Peyer's patch (tissue), 4 donors: ENCODE measurements at regions not wholly inside any gene's neighbourhood (a gene's known extent, or its start where the extent isn't known, plus 50 kb on each side); places are given as distances from the start of the nearest gene placed in this dataset.

ENCODE experiments used
- DNase-seq, 3 donors: peaks; one replicate each; pipeline ENCODE4 v3.0.0-alpha.2; 2017 to 2019
- H3K27ac ChIP-seq, 4 donors: fragments of 200-600 bp; sonication (generic); one replicate each; pipeline ENCODE4 v1.5.1; 2016 to 2019
- H3K27me3 ChIP-seq, 2 donors: fragments of 200-600 bp; sonication (generic); one replicate each; pipeline ENCODE4 v1.5.1; 2019
- H3K36me3 ChIP-seq, 3 donors: fragments of 200-600 bp; sonication (generic); one replicate each; pipeline ENCODE4 v1.5.1; 2016 to 2019
- H3K4me1 ChIP-seq, 4 donors: fragments of 200-600 bp; sonication (generic); one replicate each; pipeline ENCODE4 v1.5.1; 2016 to 2019
- H3K4me3 ChIP-seq, 4 donors: fragments of 200-600 bp; sonication (generic); 1 replicate in 3 of 4; 2 replicates in 1 of 4; pipeline ENCODE4 v1.5.1; 2016 to 2019; ENCODE audit warnings: mild to moderate bottlenecking in 1 of 4
- H3K9me3 ChIP-seq, 4 donors: fragments of 200-600 bp; sonication (generic); one replicate each; pipeline ENCODE4 v1.5.1; 2016 to 2019; ENCODE audit warnings: mild to moderate bottlenecking in 1 of 4
- CTCF ChIP-seq, 6 experiments: fragments of 450-650 bp in 4 of 6; fragments of 200-600 bp in 2 of 6; sonication (generic) in 1 of 6; IDR thresholded peaks; one replicate each; pipeline ENCODE4 v1.5.1; 2017 to 2019; ENCODE audit warnings: antibody characterized with exemption in 6 of 6, mild to moderate bottlenecking in 3 of 6, moderate library complexity in 1 of 6
- POLR2A ChIP-seq, 2 donors: fragments of 450-650 bp; IDR thresholded peaks; one replicate each; pipeline ENCODE4 v1.5.1; 2017; ENCODE audit warnings: antibody characterized with exemption in 2 of 2, mild to moderate bottlenecking in 2 of 2, moderate library complexity in 2 of 2

DNA sequence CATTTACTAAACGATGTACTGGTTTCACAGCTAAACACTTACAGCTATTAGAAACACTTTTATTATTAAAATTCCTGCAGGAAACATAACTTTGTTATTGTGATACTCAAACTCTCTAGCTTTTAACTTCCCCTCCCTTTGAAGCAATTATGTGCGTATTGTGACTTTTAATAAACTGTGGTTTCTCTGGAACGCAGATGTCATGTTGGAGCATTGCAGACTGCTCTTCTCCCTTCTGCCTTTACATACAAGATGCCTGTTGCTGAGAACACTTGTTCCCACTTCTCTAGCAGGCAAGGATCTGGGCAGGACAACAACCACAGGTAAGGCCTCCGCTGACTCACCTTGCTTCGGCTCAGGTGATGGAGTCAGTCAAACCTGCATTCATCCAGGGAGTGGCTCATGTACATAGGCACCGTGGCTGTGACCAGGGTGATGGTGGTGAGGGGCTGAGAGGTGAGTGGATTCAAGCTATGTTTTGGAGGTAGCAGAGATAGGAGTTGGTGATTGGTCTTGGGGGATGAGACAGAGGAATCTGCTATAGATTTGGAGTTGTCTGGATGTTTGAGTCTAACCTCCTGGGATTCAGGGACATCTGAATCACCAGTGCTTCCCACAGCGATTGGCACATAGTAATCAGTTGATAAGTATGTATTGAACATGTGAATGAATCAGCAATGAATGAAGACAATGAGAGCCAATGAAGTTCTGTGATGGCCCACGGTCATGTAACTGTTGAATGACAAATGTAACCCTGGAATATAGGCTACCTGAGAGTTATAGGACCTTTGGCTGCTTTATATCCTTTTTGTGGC is 106.0 kb downstream of the ADAMTS15 start:
- H3K27ac ChIP-seq, result no peak overlapping the region
- TF ChIP-seq POLR2A (IDR thresholded peaks at IDR 0.05) (no peak), CTCF (IDR thresholded peaks at IDR 0.05) (no peak)

GRCh38 chr11:130555251-130555841 is 106.9 kb downstream of the ADAMTS15 start:
- H3K9me3 ChIP-seq, result no peaks in the 10 kb centered on the region
- no peaks in the 10 kb centered on the region for H3K36me3 ChIP-seq
- DNase-seq, result no peak
- H3K4me3 ChIP-seq, result no peak overlapping the region
- H3K27me3 ChIP-seq, result no peaks in the 10 kb centered on the region
- H3K27ac ChIP-seq, result no peak overlapping the region
- H3K4me1 ChIP-seq, result no peaks in the 10 kb centered on the region
- TF ChIP-seq CTCF (IDR thresholded peaks at IDR 0.05), result no peak
- TF ChIP-seq POLR2A (IDR thresholded peaks at IDR 0.05), result no peak

More for the DNA sequence above, 106.0 kb downstream of the ADAMTS15 start:
- Histone ChIP-seq H3K27me3 (no peaks in the 10 kb centered on the region), H3K4me1 (no peaks in the 10 kb centered on the region), H3K36me3 (no peaks in the 10 kb centered on the region), H3K9me3 (no peaks in the 10 kb centered on the region), H3K4me3 (no peak overlapping the region)
- no peak for DNase-seq

GRCh38 chr11:130560000-130560780 is 111.7 kb downstream of the ADAMTS15 start:
- no peak for TF ChIP-seq POLR2A (IDR thresholded peaks at IDR 0.05)
- TF ChIP-seq CTCF (IDR thresholded peaks at IDR 0.05), result no peak
- no peak for DNase-seq
- Histone ChIP-seq H3K4me1 (no peaks in the 10 kb centered on the region), H3K4me3 (no peak overlapping the region), H3K27me3 (no peaks in the 10 kb centered on the region), H3K36me3 (no peaks in the 10 kb centered on the region), H3K27ac (no peak overlapping the region), H3K9me3 (no peaks in the 10 kb centered on the region)

GRCh38 chr11:130560781-130561109 is 112.3 kb downstream of the ADAMTS15 start:
- Histone ChIP-seq H3K9me3 (no peaks in the 10 kb centered on the region), H3K36me3 (no peaks in the 10 kb centered on the region), H3K27ac (no peak overlapping the region), H3K4me1 (no peaks in the 10 kb centered on the region), H3K27me3 (no peaks in the 10 kb centered on the region), H3K4me3 (no peak overlapping the region)
- TF ChIP-seq CTCF (IDR thresholded peaks at IDR 0.05) (no peak), POLR2A (IDR thresholded peaks at IDR 0.05) (no peak)
- no peak for DNase-seq

- no peaks in the 10 kb centered on the region for H3K9me3 ChIP-seq
- TF ChIP-seq POLR2A (IDR thresholded peaks at IDR 0.05), result no peak
- no peak for TF ChIP-seq CTCF (IDR thresholded peaks at IDR 0.05)
- H3K27ac ChIP-seq, result no peak overlapping the region
- no peak overlapping the region for H3K4me3 ChIP-seq
- no peaks in the 10 kb centered on the region for H3K36me3 ChIP-seq
- DNase-seq, result no peak
- no peaks in the 10 kb centered on the region for H3K4me1 ChIP-seq
- no peaks in the 10 kb centered on the region for H3K27me3 ChIP-seq
Measured at GRCh38 chr11:130561441-130561881, 113.0 kb downstream of the ADAMTS15 start.
